ENCODE measurements at regions not wholly inside any gene's neighbourhood (a gene's known extent, or its start where the extent isn't known, plus 50 kb on each side); places are given as distances from the start of the nearest gene placed in this dataset.

DNA sequence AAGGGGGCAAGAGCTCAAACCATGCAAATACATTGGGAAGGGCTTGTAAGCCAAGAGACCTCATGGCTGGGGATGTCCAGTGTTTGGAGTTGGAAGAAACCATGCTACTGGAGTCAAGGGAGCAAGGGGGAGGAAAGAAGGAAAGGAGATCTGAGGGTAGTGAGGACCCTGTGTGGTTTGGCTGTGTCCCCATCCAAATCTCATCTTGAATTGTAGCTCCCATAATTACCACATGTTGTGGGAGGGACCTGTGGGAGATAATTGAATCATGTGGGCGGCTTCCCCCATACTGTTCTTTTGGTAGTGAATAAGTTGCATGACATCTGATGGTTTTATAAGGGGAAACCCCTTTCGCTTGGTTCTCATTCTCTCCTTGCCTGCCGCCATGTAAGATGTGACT lies 56.5 kb upstream of the ADRB1 start:
- no peaks in the 10 kb centered on the region for H3K9me3 Mint-ChIP-seq (ENCODE audit: unreplicated experiment)
- ChIA-PET CTCF (interaction anchor here (0.8 kb wide), 1 partner anchor 26 kb away, joined by 3 read pairs; no protein-coding TSS in a partner anchor), POLR2A (no interaction called here)
- intact Hi-C loops (cut with micrococcal nuclease) = no loop called here
- TF ChIP-seq, protein P1, sequence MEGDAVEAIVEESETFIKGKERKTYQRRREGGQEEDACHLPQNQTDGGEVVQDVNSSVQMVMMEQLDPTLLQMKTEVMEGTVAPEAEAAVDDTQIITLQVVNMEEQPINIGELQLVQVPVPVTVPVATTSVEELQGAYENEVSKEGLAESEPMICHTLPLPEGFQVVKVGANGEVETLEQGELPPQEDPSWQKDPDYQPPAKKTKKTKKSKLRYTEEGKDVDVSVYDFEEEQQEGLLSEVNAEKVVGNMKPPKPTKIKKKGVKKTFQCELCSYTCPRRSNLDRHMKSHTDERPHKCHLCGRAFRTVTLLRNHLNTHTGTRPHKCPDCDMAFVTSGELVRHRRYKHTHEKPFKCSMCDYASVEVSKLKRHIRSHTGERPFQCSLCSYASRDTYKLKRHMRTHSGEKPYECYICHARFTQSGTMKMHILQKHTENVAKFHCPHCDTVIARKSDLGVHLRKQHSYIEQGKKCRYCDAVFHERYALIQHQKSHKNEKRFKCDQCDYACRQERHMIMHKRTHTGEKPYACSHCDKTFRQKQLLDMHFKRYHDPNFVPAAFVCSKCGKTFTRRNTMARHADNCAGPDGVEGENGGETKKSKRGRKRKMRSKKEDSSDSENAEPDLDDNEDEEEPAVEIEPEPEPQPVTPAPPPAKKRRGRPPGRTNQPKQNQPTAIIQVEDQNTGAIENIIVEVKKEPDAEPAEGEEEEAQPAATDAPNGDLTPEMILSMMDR (IDR thresholded peaks at IDR 0.05; ENCODE audit: unreplicated experiment) = no peak
- no peak overlapping the region for H3K27ac Mint-ChIP-seq (ENCODE audit: low read depth, unreplicated experiment)
- no peak for DNase-seq (ENCODE audit: unreplicated experiment)
- peaks cover 10% of the 10 kb centered on the region for H3K4me1 Mint-ChIP-seq (ENCODE audit: insufficient read depth, unreplicated experiment)
- H3K4me3 Mint-ChIP-seq (ENCODE audit: unreplicated experiment) = no peak overlapping the region
- no peaks in the 10 kb centered on the region for H3K27me3 Mint-ChIP-seq (ENCODE audit: insufficient read depth, unreplicated experiment)
- no peaks in the 10 kb centered on the region for H3K36me3 Mint-ChIP-seq (ENCODE audit: insufficient read depth, unreplicated experiment)
- no TSS peak for BruUV-seq (replicated peaks)

DNA sequence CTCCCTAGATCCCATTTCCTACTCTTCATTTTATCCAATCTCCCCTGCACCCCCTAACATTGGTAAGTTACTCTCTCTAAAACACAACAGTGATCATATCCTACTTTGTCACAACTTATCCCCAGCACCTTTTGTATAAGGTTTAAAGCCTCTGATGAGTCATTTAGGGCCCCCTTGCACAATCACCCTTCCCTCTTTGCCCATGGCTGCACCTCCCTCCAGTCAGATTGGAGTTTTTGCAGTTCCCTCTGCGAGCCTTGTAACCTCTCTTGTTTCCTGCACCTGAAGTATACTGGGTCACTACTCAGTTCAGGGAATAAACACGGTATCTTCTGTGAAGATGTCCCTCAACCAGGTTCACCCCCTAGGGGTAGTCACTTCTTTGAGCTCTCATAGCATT lies 55.9 kb upstream of the ADRB1 start:
- CTCF ChIA-PET = no interaction called here
- intact Hi-C loops (cut with micrococcal nuclease) = no loop called here
- H3K4me3 Mint-ChIP-seq (ENCODE audit: unreplicated experiment) = no peak overlapping the region
- no peaks in the 10 kb centered on the region for H3K9me3 Mint-ChIP-seq (ENCODE audit: unreplicated experiment)
- POLR2A ChIA-PET = no interaction called here
- no peaks in the 10 kb centered on the region for H3K36me3 Mint-ChIP-seq (ENCODE audit: insufficient read depth, unreplicated experiment)
- BruUV-seq (replicated peaks) = no TSS peak
- H3K27ac Mint-ChIP-seq (ENCODE audit: low read depth, unreplicated experiment) = no peak overlapping the region
- peaks cover 10% of the 10 kb centered on the region for H3K4me1 Mint-ChIP-seq (ENCODE audit: insufficient read depth, unreplicated experiment)
- TF ChIP-seq, protein P1 (IDR thresholded peaks at IDR 0.05; ENCODE audit: unreplicated experiment) = no peak
- DNase-seq (ENCODE audit: unreplicated experiment) = peak; percentile 82
- no peaks in the 10 kb centered on the region for H3K27me3 Mint-ChIP-seq (ENCODE audit: insufficient read depth, unreplicated experiment)

DNA sequence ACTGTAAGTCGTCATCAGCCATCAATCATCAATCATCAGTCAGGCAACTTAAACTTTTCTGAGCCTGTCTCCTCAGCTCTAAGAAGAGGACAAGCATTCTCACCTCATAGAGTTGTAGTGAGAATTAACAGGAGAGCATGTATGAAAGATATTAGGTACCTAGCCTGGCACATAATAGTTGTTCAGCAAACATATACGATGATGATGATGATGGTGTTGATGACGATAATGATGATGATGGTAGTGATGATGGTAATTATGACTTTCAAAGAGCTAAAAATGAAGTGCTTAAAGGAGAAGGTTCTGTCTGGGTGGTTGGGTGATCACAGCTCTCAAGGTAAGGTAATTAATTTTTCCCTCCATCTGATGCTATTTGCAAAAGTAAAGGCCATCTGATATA lies 55.1 kb upstream of the ADRB1 start:
- DNase-seq (ENCODE audit: unreplicated experiment) = no peak
- H3K27me3 Mint-ChIP-seq (ENCODE audit: insufficient read depth, unreplicated experiment) = no peaks in the 10 kb centered on the region
- intact Hi-C loops (cut with micrococcal nuclease) = no loop called here
- POLR2A ChIA-PET = interaction anchor here (0.5 to 0.7 kb wide), 2 partner anchors 56 to 83 kb away, joined by 3 to 4 read pairs; no protein-coding TSS in a partner anchor
- TF ChIP-seq, protein P1 (IDR thresholded peaks at IDR 0.05; ENCODE audit: unreplicated experiment) = no peak
- no peak overlapping the region for H3K27ac Mint-ChIP-seq (ENCODE audit: low read depth, unreplicated experiment)
- H3K36me3 Mint-ChIP-seq (ENCODE audit: insufficient read depth, unreplicated experiment) = no peaks in the 10 kb centered on the region
- BruUV-seq (replicated peaks) = no TSS peak
- H3K4me1 Mint-ChIP-seq (ENCODE audit: insufficient read depth, unreplicated experiment) = peaks cover 10% of the 10 kb centered on the region
- CTCF ChIA-PET = no interaction called here
- no peak overlapping the region for H3K4me3 Mint-ChIP-seq (ENCODE audit: unreplicated experiment)
- H3K9me3 Mint-ChIP-seq (ENCODE audit: unreplicated experiment) = no peaks in the 10 kb centered on the region

DNA sequence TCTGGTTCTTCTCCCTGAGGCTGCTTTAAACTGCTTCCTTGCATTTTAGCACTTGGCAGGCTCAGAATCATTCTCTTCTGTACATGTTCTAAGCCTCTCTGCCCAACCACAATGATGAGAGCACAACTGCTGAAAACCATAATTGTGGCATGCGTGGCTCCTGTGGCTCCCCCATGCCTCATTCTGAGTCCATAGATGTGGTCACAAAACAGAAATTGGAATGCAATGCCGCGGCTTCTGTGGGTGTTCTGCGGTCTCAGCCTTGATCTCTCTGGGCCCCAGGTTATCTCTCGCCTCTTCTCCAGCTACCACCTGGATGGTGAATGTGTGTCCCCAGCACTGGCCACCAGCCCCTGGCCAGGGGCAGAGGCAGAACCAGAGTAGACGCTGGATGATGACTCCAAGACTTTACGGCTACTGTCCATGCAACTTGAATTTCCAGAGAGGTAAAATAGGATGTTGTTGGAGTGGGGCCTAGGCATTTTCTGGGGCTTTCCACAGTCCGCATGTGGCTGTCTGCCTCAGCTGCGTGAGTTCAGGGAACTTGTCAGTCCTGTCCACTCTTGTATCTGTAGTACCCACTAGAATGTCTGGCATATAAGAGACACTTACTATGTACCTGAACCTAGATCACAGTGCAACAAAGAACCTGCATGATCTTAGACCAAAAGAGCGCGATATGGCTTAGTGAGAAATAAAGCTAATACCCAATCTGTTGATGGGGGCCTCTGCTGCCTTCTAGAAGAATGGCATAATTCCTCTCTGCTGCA lies 52.4 kb upstream of the ADRB1 start:
- Mint-ChIP-seq H3K4me3 (ENCODE audit: unreplicated experiment) (no peak overlapping the region), H3K36me3 (ENCODE audit: insufficient read depth, unreplicated experiment) (peaks cover 4% of the 10 kb centered on the region), H3K4me1 (ENCODE audit: insufficient read depth, unreplicated experiment) (peaks cover 10% of the 10 kb centered on the region), H3K9me3 (ENCODE audit: unreplicated experiment) (no peaks in the 10 kb centered on the region), H3K27ac (ENCODE audit: low read depth, unreplicated experiment) (no peak overlapping the region), H3K27me3 (ENCODE audit: insufficient read depth, unreplicated experiment) (no peaks in the 10 kb centered on the region)
- no peak for DNase-seq (ENCODE audit: unreplicated experiment)
- TF ChIP-seq, protein P1 (IDR thresholded peaks at IDR 0.05; ENCODE audit: unreplicated experiment) = no peak
- CTCF ChIA-PET = interaction anchor here (1.1 kb wide), 1 partner anchor 112 kb away, joined by 3 read pairs; no protein-coding TSS in a partner anchor
- intact Hi-C loops (cut with micrococcal nuclease) = no loop called here
- BruUV-seq (replicated peaks) = no TSS peak
- POLR2A ChIA-PET = no interaction called here
